ENCODE measurements at regions not wholly inside any gene's neighbourhood (a gene's known extent, or its start where the extent isn't known, plus 50 kb on each side); places are given as distances from the start of the nearest gene placed in this dataset.
"Not testable (repeated sequence)": the region's sequence is repeated elsewhere in the genome, so short reads cannot be mapped to it uniquely, and the experiment has no call there.

DNA sequence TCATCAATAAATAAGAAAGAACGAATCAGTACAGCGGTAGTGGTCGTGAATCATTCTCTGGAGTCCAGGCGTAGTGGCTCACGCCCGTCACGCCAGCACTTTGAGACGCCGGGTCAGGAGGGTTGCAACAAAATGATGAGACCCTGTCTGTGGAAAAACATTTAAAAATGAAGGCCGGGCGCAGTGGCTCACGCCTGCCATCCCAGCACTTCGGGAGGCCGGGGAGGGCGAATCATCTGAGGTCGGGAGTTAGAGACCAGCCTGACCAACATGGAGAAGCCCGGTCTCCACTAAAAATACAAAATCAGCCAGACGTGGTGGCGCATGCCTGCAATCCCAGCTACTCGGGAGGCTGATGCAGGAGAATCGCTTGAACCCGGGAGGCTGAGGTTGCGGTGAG, 111.8 kb upstream of the ANKRD30BL start:
- DNase-seq = not testable (repeated sequence)

- no peak for DNase-seq
These were observed 112.2 kb upstream of the ANKRD30BL start for GRCh38 chr2:132274000-132274399.

DNA sequence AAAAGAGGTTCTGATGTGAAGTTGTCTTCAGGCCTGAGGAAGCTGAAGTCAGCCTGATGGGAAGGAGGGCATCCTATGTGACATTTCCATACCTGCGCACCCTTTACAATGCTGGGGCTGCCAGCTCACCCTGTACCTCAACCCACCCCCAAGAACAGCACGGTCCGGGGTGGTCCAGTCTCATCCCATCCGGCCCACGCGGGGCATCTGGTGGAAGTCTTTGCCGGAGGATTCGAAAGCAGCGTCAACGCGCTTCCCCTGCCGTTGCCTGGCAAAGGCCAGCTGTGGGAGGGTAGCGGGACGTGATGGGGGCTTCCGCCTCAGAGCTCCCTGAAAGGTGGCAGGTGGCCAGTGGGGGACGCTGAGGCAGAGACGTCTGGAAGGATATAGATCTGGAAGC, 113.6 kb upstream of the ANKRD30BL start:
- DNase-seq = no peak

DNA sequence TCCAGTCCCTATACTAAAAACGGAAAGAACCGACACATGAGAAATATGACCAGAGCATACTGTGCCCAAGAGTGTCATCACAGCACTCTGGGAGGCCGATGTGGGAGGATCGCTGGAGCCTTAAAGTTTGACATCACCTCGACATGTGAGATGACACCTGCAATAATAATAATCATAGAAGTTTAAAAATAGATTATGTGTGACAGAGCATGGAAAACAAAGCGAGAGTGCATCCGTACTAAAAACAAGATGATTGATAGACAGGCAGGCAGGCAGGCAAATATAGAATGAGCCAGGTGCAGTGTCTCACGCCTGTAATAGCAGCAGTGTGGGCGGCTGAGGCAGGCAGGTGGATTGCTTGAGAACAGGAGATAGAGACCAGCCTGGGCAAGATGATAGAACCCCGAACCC, 114.8 kb upstream of the ANKRD30BL start:
- no peak for DNase-seq

DNA sequence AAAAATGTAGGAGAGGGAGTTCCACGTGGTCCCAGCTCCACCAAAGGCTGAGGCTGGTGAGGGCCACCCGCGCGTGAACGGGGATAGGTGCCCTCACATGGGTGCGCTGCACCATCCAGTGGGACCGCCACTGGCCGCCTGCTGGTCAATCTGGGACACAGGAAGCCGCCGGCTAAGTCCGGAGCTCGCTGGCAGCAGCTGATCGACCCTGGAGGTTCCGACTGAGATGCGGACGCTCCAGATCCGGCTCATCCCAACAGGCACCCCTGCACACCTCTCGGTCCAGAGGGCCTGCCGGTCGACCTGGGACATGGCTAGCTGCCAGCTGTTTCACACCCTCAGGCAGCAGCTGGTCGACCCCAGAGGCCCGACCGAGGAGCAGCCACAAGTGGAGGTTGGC, 116.5 kb upstream of the ANKRD30BL start:
- DNase-seq = no peak

DNA sequence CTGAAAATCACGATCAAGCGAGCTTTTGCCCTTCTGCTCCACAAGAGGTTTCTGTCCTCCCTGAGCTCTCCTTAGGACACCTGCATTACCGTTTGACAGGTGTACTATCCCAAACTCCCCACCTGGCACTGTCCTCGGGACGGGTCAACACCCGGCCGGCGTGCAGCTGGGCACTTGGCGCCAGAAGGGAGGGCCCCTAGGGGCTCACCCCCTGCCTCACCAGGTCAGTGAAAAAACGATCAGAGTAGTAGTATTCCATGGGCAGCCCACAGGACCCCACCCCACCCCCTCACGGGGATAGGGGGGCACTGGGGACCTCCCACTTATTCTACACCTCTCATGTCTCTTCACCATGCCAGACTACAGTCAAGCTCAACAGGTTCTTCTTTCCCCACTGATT, 117.6 kb upstream of the ANKRD30BL start:
- no peak for DNase-seq

GRCh38 chr2:132279930-132280615, 118.3 kb upstream of the ANKRD30BL start:
- no peak for DNase-seq

DNA sequence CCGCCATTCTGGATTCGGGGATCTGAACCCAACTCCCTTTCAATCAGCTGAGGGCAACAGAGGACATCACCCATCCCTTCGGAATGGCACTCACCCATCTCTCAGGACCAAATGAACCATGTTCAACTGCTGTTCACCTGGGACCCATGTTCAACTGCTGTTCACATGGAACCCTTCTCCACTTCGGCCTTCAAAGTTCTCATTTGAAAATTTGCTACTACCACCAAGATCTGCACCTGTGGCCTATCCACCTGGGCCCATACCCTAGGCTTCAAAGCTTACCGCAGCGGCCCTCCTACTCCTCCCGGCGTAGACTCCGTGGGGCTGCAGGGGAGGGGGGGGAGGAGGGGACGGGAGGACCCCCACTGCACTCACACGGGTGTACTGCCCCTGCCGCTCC, 119.2 kb upstream of the ANKRD30BL start:
- no peak for DNase-seq

GRCh38 chr2:132282104-132282503, 120.4 kb upstream of the ANKRD30BL start:
- DNase-seq = not testable (repeated sequence)

DNA sequence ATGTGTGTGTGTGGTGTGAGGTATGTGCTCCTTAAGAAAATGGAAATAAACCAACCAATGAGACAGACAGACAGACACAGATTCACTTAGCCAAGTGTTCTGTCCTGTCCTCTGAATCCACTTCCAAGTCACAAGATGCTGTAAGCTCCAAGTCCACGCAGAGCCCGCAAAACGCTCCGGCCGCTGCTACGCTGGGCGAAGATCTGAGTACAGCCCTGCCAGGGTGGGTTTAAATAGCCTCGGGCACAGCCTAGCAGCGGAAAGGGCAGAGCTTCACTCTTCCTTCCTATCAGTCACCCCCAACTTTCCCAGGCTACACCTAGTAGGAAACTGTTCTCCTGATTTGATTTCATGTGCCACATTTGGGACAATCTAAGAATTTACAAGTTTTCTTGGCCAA, 121.2 kb upstream of the ANKRD30BL start:
- DNase-seq = no peak

GRCh38 chr2:132286289-132286911, 124.6 kb upstream of the ANKRD30BL start:
- not testable (repeated sequence) for DNase-seq

- not testable (repeated sequence) for DNase-seq
These were observed 126.2 kb upstream of the ANKRD30BL start for GRCh38 chr2:132287910-132288309.

GRCh38 chr2:132289138-132289537, 127.4 kb upstream of the ANKRD30BL start:
- DNase-seq = peak; percentile 8

- not testable (repeated sequence) for DNase-seq
These were observed 126.8 kb upstream of the GPR39 start for GRCh38 chr2:132289812-132290211.

- not testable (repeated sequence) for DNase-seq
These were observed 115.8 kb upstream of the GPR39 start for GRCh38 chr2:132300592-132301378.

DNA sequence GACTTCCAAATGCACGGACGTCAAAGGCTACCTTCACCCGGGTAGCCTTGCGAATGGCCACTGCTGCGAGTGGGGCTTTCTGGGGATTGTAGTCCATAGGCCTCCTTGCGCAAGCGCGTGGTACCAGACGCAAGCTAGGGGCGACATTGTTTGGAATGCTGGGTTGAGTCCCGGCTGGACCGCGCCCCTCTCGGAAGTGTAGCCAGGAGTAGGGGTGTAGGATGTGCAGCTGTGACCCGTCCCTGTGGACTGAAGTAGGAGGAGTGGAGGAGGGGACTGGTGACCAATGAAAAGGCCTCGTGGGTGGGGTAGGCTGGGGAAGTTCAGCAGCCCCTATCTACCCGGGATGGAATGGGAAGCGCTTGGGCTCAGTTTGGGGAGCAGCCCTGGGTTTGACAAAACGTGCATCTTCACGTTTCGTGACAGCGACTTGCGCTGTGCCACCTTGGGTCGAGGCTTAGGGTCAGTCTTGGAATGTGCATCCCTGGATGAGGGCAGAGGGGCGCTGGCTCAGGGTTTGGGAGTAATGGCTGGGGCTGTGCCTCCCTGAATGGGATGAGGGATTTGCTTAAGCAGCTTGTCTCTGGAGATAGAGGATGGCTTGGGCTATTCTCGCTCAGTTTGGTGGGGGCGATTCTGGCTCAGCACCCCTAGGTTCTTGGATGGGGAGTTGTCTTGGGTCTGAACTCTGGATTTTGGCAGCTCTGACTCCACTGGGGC, 111.8 kb upstream of the GPR39 start:
- DNase-seq = peak; percentile 44

DNA sequence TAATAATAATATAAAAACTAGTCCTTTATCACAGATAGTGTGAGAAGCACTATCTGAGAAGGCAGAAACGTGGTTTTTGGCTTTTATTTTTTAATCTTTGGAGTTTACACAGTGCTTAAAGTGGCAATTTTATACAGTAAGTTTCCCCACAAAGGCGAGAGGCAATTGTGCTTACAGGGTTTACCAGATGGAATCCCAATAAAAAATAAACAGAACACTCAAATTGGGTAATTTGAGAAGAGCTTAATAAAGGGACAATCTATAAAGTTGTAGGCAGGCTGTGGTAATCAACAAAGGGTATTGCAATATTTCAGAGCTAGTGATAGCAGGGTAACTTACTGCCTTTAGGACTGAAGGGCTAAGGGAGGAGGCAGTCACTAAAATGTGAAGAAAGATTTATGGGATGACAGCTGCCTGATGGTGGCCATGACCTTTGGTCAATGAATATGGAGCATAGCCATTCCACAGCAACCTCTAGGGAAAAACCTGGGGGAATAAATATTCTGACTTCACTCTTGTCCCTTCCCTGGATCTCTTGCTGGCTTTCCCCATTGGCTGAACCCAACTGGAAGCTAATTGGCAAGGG, 108.9 kb upstream of the GPR39 start:
- not testable (repeated sequence) for DNase-seq

GRCh38 chr2:132309203-132309602, 107.4 kb upstream of the GPR39 start:
- not testable (repeated sequence) for DNase-seq

DNA sequence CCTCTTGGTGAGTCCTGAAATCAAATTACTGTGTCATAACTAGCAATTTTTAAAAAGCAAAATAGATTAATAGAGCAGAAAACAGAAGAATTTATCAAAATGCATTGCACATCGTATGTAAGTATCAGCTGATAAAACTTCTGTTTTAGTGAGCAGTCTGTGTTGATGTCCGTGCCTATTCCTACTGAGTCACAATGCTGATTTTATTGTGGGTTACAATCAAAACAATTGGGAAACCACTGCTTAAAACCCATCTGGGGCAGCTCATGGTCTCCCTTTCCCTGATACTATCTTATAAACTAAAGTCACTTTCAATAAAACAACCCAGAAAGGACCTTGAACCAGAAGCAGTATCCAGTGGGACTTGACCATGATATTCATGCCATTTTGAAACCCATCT, 101.1 kb upstream of the GPR39 start:
- not testable (repeated sequence) for DNase-seq

DNA sequence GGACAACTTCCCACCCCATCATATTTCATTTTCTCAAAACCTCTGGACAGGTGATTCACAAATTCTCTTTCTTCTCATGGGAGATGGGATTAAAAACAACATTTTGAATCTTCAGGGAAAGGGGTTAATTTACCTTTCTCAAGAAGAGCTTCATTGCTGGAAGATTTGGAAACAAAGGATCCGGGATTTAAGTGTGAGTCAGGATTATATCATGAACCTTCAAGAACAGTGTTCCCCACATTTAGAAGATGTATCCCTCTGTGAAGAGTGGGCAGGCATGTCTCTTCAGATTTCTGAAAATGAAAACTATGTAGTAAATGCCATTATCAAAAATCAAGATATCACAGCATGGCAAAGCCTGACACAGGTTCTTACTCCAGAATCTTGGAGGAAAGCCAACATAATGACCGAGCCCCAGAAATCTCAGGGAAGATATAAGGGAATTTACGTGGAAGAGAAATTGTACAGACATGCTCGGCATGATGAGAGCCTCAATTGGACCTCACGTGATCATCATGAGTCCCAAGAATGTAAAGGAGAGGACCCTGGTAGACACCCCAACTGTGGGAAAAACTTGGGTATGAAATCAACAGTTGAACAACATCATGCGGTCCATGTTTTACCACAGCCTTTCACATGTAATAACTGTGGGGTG, 99.5 kb upstream of the GPR39 start:
- DNase-seq = not testable (repeated sequence)

GRCh38 chr2:132318481-132318880, 98.1 kb upstream of the GPR39 start:
- DNase-seq = not testable (repeated sequence)

DNA sequence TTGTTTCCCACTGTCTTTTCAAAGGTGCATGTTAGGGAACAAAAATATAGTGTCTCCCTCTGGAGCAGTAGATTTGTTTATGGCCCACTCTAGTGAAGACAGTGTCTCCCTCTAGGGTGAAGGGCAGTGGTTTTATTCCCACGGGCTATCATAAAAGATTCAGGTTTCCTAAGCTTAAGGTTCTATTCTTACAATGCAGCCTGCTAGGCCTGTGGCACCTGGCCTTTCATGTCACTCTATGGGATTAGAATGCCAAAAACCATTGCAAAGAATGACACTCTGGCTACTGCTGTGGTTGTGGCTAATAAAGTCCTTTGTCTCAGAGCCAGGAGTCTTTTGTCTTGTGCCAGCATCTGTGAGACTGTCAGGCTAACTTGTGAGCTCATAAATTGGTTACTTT, 92.6 kb upstream of the GPR39 start:
- not testable (repeated sequence) for DNase-seq
